ENCODE measurements at regions not wholly inside any gene's neighbourhood (a gene's known extent, or its start where the extent isn't known, plus 50 kb on each side); places are given as distances from the start of the nearest gene placed in this dataset.

DNA sequence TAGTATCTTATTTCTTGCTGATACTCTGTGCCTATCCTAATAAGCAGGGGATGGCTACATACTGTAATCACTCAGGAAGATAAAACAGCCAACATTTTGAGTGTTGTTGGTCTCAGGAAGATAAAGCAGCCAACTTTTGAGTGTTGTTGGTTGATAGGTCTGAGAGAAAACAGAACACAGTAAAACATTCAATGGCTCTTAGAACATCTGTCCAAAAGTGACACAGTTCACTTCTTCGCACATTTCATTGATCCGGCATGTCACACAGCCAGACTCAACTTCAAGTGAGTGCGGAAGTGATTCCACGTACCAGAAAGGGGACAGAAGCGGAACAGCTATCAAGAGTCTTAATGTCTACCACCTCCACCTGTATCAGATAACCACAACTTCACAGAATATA lies 87.3 kb upstream of the DMD start (continued):
- TF ChIP-seq PAX8 (IDR thresholded peaks at IDR 0.05): no peak
- no peak for TF ChIP-seq NR2C2 (IDR thresholded peaks at IDR 0.05; ENCODE audit: borderline replicate concordance, control insufficient read depth, insufficient read length, low read depth)
- no peak for TF ChIP-seq MEF2B (IDR thresholded peaks at IDR 0.05; ENCODE audit: partially characterized antibody, poor library complexity, severe bottlenecking)
- no peak for TF ChIP-seq NFXL1 (IDR thresholded peaks at IDR 0.05; ENCODE audit: borderline replicate concordance)
- TF ChIP-seq, protein P1, sequence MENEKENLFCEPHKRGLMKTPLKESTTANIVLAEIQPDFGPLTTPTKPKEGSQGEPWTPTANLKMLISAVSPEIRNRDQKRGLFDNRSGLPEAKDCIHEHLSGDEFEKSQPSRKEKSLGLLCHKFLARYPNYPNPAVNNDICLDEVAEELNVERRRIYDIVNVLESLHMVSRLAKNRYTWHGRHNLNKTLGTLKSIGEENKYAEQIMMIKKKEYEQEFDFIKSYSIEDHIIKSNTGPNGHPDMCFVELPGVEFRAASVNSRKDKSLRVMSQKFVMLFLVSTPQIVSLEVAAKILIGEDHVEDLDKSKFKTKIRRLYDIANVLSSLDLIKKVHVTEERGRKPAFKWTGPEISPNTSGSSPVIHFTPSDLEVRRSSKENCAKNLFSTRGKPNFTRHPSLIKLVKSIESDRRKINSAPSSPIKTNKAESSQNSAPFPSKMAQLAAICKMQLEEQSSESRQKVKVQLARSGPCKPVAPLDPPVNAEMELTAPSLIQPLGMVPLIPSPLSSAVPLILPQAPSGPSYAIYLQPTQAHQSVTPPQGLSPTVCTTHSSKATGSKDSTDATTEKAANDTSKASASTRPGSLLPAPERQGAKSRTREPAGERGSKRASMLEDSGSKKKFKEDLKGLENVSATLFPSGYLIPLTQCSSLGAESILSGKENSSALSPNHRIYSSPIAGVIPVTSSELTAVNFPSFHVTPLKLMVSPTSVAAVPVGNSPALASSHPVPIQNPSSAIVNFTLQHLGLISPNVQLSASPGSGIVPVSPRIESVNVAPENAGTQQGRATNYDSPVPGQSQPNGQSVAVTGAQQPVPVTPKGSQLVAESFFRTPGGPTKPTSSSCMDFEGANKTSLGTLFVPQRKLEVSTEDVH (IDR thresholded peaks at IDR 0.05; ENCODE audit: low read depth, partially characterized antibody): no peak

DNA sequence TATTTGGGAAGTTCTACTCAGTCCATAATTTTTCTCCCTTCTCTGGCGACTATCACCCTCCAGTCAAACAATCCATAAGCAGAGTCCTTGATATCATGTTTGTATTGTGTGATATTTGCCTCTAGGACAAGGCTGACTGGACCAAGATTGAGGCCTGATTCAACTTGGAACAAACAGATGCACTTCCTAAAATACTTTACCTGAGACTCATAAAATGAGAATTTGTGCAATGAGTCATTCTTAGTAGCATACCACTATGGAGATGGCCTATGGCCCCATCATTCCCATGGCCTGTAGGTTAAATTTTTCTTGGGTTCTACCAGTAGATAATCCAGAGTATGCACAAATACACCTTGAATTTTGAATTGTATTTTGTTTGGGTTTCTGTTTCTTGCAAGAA lies 74.2 kb upstream of the DMD start:
- DNase-seq (ENCODE audit: low read depth, low spot score) (no peak), ATAC-seq (no peak), FAIRE-seq (no peak)
- in situ Hi-C loops (cut with MboI): no loop called here
- 0% methylated on average over 1 of the region's 1 CpG for WGBS (ENCODE audit: insufficient coverage, insufficient replicate concordance, low lambda C conversion rate, missing lambda C conversion rate)
- Histone ChIP-seq H2AFZ (ENCODE audit: control insufficient read depth, low read depth, low read length) (no peak overlapping the region), H3K4me1 (ENCODE audit: control insufficient read depth, insufficient read depth, low read length) (no peaks in the 10 kb centered on the region), H3K9me3 (replicated peaks; ENCODE audit: control insufficient read depth, insufficient read depth, low read length) (no peaks in the 10 kb centered on the region), H4K20me1 (ENCODE audit: control insufficient read depth, insufficient read depth) (no peaks in the 10 kb centered on the region), H3K4me3 (no peak overlapping the region), H3K79me2 (ENCODE audit: control insufficient read depth, insufficient read depth, low read length) (no peaks in the 10 kb centered on the region), H3K36me3 (ENCODE audit: control insufficient read depth in 2 of 2, insufficient read depth in 2 of 2, low read length in 1 of 2) (no peaks in the 10 kb centered on the region), H3K9ac (ENCODE audit: control insufficient read depth, insufficient read depth, low read length) (no peak overlapping the region), H3K4me2 (ENCODE audit: control insufficient read depth, insufficient read depth) (no peak overlapping the region), H3K27ac (ENCODE audit: control insufficient read depth, insufficient read depth) (no peak overlapping the region), H3K27me3 (replicated peaks in 1 of 2; ENCODE audit: control insufficient read depth in 2 of 2, insufficient read depth in 2 of 2, low read length in 1 of 2) (no peaks in the 10 kb centered on the region)
- RAD21 ChIA-PET (ENCODE audit: unreplicated experiment): no interaction called here
- BruUV-seq (replicated peaks): no TSS peak
- POLR2A ChIA-PET: no interaction called here
- CTCF ChIA-PET: no interaction called here
- intact Hi-C loops (cut with micrococcal nuclease; ENCODE audit: unreplicated experiment): no loop called here
- SMC1A ChIA-PET (ENCODE audit: uncharacterized antibody, unreplicated experiment): no interaction called here
- TF ChIP-seq PAX5 (IDR thresholded peaks at IDR 0.05; ENCODE audit: borderline replicate concordance, low read depth, low read length): no peak
- TF ChIP-seq TBL1XR1 (IDR thresholded peaks at IDR 0.05; ENCODE audit: low read depth, low read length): no peak
- TF ChIP-seq SP1 (IDR thresholded peaks at IDR 0.05; ENCODE audit: low read depth, low read length): no peak
- TF ChIP-seq DPF2 (IDR thresholded peaks at IDR 0.05): no peak
- no peak for TF ChIP-seq BACH1 (IDR thresholded peaks at IDR 0.05; ENCODE audit: borderline replicate concordance)
- TF ChIP-seq SRF (IDR thresholded peaks at IDR 0.05; ENCODE audit: low read depth in 2 of 2, low read length in 2 of 2): no peak
- no peak for TF ChIP-seq SMC3 (IDR thresholded peaks at IDR 0.05; ENCODE audit: borderline replicate concordance, low read length)
- TF ChIP-seq RB1 (IDR thresholded peaks at IDR 0.05; ENCODE audit: borderline replicate concordance): no peak
- no peak for TF ChIP-seq EGR1 (IDR thresholded peaks at IDR 0.05; ENCODE audit: borderline replicate concordance in 1 of 2, low read depth in 2 of 2, low read length in 2 of 2)
- no peak for TF ChIP-seq EZH2 (IDR thresholded peaks at IDR 0.05; ENCODE audit: borderline replicate concordance, control insufficient read depth, low read depth, low read length)
- TF ChIP-seq LARP7 (IDR thresholded peaks at IDR 0.05): no peak
- TF ChIP-seq YBX1 (IDR thresholded peaks at IDR 0.05): no peak
- TF ChIP-seq, protein P2, sequence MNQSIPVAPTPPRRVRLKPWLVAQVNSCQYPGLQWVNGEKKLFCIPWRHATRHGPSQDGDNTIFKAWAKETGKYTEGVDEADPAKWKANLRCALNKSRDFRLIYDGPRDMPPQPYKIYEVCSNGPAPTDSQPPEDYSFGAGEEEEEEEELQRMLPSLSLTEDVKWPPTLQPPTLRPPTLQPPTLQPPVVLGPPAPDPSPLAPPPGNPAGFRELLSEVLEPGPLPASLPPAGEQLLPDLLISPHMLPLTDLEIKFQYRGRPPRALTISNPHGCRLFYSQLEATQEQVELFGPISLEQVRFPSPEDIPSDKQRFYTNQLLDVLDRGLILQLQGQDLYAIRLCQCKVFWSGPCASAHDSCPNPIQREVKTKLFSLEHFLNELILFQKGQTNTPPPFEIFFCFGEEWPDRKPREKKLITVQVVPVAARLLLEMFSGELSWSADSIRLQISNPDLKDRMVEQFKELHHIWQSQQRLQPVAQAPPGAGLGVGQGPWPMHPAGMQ (IDR thresholded peaks at IDR 0.05; ENCODE audit: borderline replicate concordance): no peak
- TF ChIP-seq SMAD5 (IDR thresholded peaks at IDR 0.05; ENCODE audit: low read depth): no peak
- TF ChIP-seq CREM (IDR thresholded peaks at IDR 0.05; ENCODE audit: low read depth): no peak
- TF ChIP-seq ZNF217 (IDR thresholded peaks at IDR 0.05): no peak
